ENCODE measurements at regions not wholly inside any gene's neighbourhood (a gene's known extent, or its start where the extent isn't known, plus 50 kb on each side); places are given as distances from the start of the nearest gene placed in this dataset.

DNA sequence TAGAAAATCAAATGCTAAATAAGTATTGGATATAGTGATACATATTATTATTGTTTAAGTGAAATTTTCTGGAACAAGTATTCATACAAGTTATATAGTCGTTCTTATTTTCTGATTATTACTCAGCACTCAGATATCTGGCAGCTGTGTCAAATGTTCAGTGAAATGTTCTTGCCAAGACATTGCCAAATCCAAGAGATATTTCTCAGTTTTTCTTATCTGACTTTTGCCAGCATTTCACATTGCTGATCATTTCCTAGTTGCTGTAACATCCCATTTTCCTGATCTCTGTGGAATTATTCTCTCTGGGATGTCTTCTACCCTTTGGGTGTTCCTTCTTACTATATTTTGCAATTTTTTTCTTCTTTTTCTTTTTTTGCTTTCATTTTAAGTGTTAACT, 262.3 kb downstream of the KIF2B start:
- Histone ChIP-seq H3K4me3 (ENCODE audit: control insufficient read depth in 2 of 3, extremely low read depth in 1 of 3, insufficient read depth in 2 of 3, low read depth in 1 of 3, low read length in 3 of 3) (no peak overlapping the region), H4K20me1 (ENCODE audit: control insufficient read depth, extremely low read depth, insufficient read depth, low read length) (no peaks in the 10 kb centered on the region), H3K4me1 (ENCODE audit: control insufficient read depth, extremely low read depth, insufficient read depth, low read length) (no peaks in the 10 kb centered on the region), H3K9me3 (ENCODE audit: control insufficient read depth, low read depth, low read length) (no peaks in the 10 kb centered on the region), H3K27me3 (ENCODE audit: control insufficient read depth, extremely low read depth, insufficient read depth, low read length) (no peaks in the 10 kb centered on the region), H3K79me2 (ENCODE audit: control insufficient read depth, insufficient read depth, low read length) (no peaks in the 10 kb centered on the region), H2AFZ (ENCODE audit: control insufficient read depth, low read length) (no peak overlapping the region), H3K36me3 (ENCODE audit: control insufficient read depth in 2 of 2, extremely low read depth in 1 of 2, insufficient read depth in 2 of 2, low read length in 2 of 2) (no peaks in the 10 kb centered on the region), H3K9me1 (ENCODE audit: control insufficient read depth, extremely low read depth, insufficient read depth, low read length) (no peaks in the 10 kb centered on the region), H3K9ac (ENCODE audit: control insufficient read depth, extremely low read depth, insufficient read depth, low read length) (no peak overlapping the region), H3K27ac (ENCODE audit: control insufficient read depth, insufficient read depth, low read length) (no peak overlapping the region), H3K4me2 (ENCODE audit: control insufficient read depth, extremely low read depth, insufficient read depth, low read depth, low read length) (no peak overlapping the region)
- TF ChIP-seq, protein P1, sequence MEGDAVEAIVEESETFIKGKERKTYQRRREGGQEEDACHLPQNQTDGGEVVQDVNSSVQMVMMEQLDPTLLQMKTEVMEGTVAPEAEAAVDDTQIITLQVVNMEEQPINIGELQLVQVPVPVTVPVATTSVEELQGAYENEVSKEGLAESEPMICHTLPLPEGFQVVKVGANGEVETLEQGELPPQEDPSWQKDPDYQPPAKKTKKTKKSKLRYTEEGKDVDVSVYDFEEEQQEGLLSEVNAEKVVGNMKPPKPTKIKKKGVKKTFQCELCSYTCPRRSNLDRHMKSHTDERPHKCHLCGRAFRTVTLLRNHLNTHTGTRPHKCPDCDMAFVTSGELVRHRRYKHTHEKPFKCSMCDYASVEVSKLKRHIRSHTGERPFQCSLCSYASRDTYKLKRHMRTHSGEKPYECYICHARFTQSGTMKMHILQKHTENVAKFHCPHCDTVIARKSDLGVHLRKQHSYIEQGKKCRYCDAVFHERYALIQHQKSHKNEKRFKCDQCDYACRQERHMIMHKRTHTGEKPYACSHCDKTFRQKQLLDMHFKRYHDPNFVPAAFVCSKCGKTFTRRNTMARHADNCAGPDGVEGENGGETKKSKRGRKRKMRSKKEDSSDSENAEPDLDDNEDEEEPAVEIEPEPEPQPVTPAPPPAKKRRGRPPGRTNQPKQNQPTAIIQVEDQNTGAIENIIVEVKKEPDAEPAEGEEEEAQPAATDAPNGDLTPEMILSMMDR (optimal IDR thresholded peaks at IDR 0.05 in 1 of 3, IDR thresholded peaks at IDR 0.05 in 1 of 3, conservative IDR thresholded peaks at IDR 0.05 in 1 of 3; ENCODE audit: extremely low read depth in 1 of 3, insufficient read depth in 2 of 3, low read length in 3 of 3) = no peak
- DNase-seq (ENCODE audit: low read depth, low spot score) = no peak
- FAIRE-seq = no peak
- dilution Hi-C loops (cut with MboI; ENCODE audit: extremely low pct_ligation_motif_present, low sequenced_read_pairs) = no loop called here

DNA sequence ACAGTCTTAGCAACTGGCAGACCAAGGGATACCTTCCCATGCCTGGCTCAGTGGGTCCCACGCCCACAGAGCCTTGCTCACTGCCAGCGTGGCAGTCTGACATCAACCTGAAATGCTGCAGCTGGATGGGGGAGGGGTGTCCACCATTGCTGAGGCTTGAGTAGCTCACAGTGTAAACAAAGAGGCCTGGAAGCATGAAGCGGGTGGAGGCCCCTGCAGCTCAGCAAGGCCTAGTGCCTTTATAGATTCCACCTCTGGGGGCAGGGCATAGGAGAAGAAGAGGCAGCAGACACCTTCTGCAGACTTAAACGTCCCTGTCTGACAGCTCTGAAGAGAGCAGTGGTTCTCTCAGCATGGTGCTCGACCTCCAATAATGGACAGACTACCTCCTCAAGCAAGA, 263.2 kb downstream of the KIF2B start:
- no peak for DNase-seq (ENCODE audit: low read depth, low spot score)
- no peak overlapping the region for H2AFZ ChIP-seq (ENCODE audit: control insufficient read depth, low read length)

More for the DNA sequence above, 263.2 kb downstream of the KIF2B start:
- H3K27ac ChIP-seq (ENCODE audit: control insufficient read depth, insufficient read depth, low read length) = no peak overlapping the region
- no peak overlapping the region for H3K4me3 ChIP-seq (ENCODE audit: control insufficient read depth in 2 of 3, extremely low read depth in 1 of 3, insufficient read depth in 2 of 3, low read depth in 1 of 3, low read length in 3 of 3)
- no peaks in the 10 kb centered on the region for H3K27me3 ChIP-seq (ENCODE audit: control insufficient read depth, extremely low read depth, insufficient read depth, low read length)
- no peaks in the 10 kb centered on the region for H3K9me1 ChIP-seq (ENCODE audit: control insufficient read depth, extremely low read depth, insufficient read depth, low read length)
- H3K36me3 ChIP-seq (ENCODE audit: control insufficient read depth in 2 of 2, extremely low read depth in 1 of 2, insufficient read depth in 2 of 2, low read length in 2 of 2) = no peaks in the 10 kb centered on the region
- H3K9me3 ChIP-seq (ENCODE audit: control insufficient read depth, low read depth, low read length) = no peaks in the 10 kb centered on the region
- no peak for FAIRE-seq
- no peak overlapping the region for H3K9ac ChIP-seq (ENCODE audit: control insufficient read depth, extremely low read depth, insufficient read depth, low read length)
- dilution Hi-C loops (cut with MboI; ENCODE audit: extremely low pct_ligation_motif_present, low sequenced_read_pairs) = no loop called here
- no peaks in the 10 kb centered on the region for H4K20me1 ChIP-seq (ENCODE audit: control insufficient read depth, extremely low read depth, insufficient read depth, low read length)
- TF ChIP-seq, protein P1 (optimal IDR thresholded peaks at IDR 0.05 in 1 of 3, IDR thresholded peaks at IDR 0.05 in 1 of 3, conservative IDR thresholded peaks at IDR 0.05 in 1 of 3; ENCODE audit: extremely low read depth in 1 of 3, insufficient read depth in 2 of 3, low read length in 3 of 3) = peak in 1 of 3 experiments; percentile 5
- no peak for TF ChIP-seq EZH2 (IDR thresholded peaks at IDR 0.05; ENCODE audit: low read length)
- H3K4me1 ChIP-seq (ENCODE audit: control insufficient read depth, extremely low read depth, insufficient read depth, low read length) = no peaks in the 10 kb centered on the region
- H3K79me2 ChIP-seq (ENCODE audit: control insufficient read depth, insufficient read depth, low read length) = no peaks in the 10 kb centered on the region
- H3K4me2 ChIP-seq (ENCODE audit: control insufficient read depth, extremely low read depth, insufficient read depth, low read depth, low read length) = no peak overlapping the region
